ENCODE measurements at regions not wholly inside any gene's neighbourhood (a gene's known extent, or its start where the extent isn't known, plus 50 kb on each side); places are given as distances from the start of the nearest gene placed in this dataset.
"Not testable (repeated sequence)": the region's sequence is repeated elsewhere in the genome, so short reads cannot be mapped to it uniquely, and the experiment has no call there.

DNA sequence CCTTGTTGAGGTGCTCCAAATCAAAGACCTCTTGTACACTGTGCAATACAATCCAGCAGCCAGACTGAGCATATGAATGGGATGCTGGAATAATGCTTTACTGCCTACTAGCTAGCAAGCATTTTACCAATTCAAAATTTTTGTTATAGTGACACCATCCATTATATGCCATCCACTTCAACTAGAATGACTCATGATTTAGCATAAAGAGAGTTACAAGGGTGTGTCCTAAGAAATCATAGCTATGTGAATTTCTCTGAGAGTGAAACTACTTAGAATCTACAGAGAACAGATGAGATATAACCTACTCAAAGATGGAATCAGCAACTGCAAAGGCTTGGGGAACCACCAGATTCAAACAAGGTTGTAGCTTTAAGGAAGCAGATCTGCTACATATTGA lies 221.9 kb downstream of the LHFPL1 start:
- no peak overlapping the region for H3K27ac ChIP-seq
- DNase-seq (ENCODE audit: low spot score) = no peak
- no peak overlapping the region for H3K4me3 ChIP-seq
- TF ChIP-seq, protein P1, sequence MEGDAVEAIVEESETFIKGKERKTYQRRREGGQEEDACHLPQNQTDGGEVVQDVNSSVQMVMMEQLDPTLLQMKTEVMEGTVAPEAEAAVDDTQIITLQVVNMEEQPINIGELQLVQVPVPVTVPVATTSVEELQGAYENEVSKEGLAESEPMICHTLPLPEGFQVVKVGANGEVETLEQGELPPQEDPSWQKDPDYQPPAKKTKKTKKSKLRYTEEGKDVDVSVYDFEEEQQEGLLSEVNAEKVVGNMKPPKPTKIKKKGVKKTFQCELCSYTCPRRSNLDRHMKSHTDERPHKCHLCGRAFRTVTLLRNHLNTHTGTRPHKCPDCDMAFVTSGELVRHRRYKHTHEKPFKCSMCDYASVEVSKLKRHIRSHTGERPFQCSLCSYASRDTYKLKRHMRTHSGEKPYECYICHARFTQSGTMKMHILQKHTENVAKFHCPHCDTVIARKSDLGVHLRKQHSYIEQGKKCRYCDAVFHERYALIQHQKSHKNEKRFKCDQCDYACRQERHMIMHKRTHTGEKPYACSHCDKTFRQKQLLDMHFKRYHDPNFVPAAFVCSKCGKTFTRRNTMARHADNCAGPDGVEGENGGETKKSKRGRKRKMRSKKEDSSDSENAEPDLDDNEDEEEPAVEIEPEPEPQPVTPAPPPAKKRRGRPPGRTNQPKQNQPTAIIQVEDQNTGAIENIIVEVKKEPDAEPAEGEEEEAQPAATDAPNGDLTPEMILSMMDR (IDR thresholded peaks at IDR 0.05) = no peak

DNA sequence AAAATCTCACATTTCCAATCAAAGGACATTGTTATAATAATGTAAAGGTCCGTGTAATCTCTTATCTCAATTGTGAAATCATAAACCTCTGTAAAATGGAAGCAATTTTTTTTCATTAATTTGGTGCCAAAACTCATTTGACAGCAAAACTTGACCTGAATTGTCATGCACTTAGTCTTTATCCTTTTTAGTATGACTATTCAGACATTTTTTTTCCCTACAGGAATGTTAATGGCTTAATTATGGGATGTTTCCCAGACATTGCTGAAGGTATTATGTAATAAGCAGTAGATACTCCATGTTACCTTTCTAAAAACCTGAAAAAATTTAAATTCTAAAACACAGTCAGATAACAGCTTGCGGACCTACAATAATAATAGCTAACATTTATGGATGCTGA lies 228.9 kb downstream of the LHFPL1 start:
- Histone ChIP-seq H3K27ac (no peak overlapping the region), H3K4me3 (no peak overlapping the region)
- DNase-seq (ENCODE audit: low spot score) = no peak
- TF ChIP-seq, protein P1 (IDR thresholded peaks at IDR 0.05) = no peak

GRCh38 chrX:112440277-112440676 lies 239.5 kb downstream of the LHFPL1 start:
- H3K27ac ChIP-seq = no peak overlapping the region
- TF ChIP-seq, protein P1 (IDR thresholded peaks at IDR 0.05) = no peak
- DNase-seq (ENCODE audit: low spot score) = no peak
- H3K4me3 ChIP-seq = no peak overlapping the region

DNA sequence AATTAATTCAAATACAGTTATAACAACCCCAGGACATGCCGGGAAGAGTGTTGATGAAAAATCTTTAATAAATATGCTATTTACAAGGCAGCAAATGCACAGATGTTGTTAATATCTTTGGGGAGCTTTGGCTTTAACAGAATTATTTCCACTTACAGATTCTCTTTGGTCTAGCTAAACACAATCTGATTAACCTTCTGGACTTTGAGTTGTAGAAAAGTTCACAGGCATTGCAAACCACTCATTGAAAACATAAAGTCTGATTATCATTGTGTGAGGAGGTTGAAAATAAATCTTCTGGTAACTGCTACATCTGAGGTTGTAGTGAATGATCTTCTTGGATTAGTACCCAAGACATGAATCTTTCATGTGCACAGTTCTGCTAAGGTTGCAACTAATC lies 255.6 kb downstream of the LHFPL1 start:
- DNase-seq (ENCODE audit: low spot score) = no peak
- H3K27ac ChIP-seq = no peak overlapping the region
- no peak overlapping the region for H3K4me3 ChIP-seq
- TF ChIP-seq, protein P1 (IDR thresholded peaks at IDR 0.05) = no peak

GRCh38 chrX:112391313-112391712 lies 288.4 kb downstream of the LHFPL1 start:
- Histone ChIP-seq H3K4me3 (no peak overlapping the region), H3K27ac (no peak overlapping the region)
- no peak for DNase-seq (ENCODE audit: low spot score)
- TF ChIP-seq, protein P1 (IDR thresholded peaks at IDR 0.05) = no peak

- not testable (repeated sequence) for H3K27ac ChIP-seq; DNase-seq (ENCODE audit: low spot score); H3K4me3 ChIP-seq
These were observed 298.0 kb downstream of the LHFPL1 start for GRCh38 chrX:112381649-112382298.

DNA sequence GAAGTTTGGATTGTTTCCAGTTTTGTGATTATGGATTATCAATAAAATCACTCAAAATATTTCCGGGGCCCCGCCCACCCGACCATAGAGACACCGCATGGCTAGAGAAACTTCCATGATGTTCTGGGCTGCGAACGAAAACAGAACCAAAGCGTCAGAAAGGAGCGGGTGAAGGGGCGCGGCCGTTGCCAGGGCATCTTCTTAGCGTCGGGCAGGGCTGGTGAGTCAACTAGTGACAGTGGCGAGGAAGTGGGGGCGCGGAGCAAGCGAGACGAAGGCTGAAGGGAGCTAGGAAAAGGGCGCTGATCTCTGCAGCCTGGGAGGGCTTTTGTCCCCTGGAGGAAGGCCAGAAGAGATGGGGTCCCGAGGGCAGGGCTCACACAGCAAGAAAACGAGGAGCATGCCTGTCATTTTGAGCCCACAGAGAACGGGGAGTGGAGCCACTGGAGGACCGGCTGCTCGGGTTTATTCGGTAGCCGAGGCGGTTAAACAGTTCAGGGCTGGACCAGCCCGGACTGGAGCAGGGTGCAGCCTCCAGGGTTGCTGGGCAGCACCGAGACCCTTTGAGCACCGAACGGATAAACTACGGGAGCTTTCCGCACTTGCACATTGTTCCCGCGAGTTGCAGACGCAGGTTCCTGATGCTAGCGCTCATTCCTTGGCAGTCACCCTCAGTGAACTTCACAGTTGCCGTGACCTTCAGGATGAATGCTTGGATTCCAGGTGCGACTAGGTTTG lies 298.1 kb upstream of the TRPC5 start:
- DNase-seq (ENCODE audit: low spot score) = no peak
- Histone ChIP-seq H3K4me3 (no peak overlapping the region), H3K27ac (no peak overlapping the region)
- TF ChIP-seq, protein P1 (IDR thresholded peaks at IDR 0.05) = no peak

All from coronary artery (tissue), 2 donors.